GM21423 (cell line): ENCODE measurements at regions not wholly inside any gene's neighbourhood (a gene's known extent, or its start where the extent isn't known, plus 50 kb on each side); places are given as distances from the start of the nearest gene placed in this dataset.

Experiments used
- ATAC-seq: cut with Tn5 transposase; IDR thresholded peaks from one replicate; pipeline ENCODE4 v1.9.1; 2021; ENCODE audit warnings: mild to moderate bottlenecking, moderate library complexity; ENCODE audit not compliant: unreplicated experiment

DNA sequence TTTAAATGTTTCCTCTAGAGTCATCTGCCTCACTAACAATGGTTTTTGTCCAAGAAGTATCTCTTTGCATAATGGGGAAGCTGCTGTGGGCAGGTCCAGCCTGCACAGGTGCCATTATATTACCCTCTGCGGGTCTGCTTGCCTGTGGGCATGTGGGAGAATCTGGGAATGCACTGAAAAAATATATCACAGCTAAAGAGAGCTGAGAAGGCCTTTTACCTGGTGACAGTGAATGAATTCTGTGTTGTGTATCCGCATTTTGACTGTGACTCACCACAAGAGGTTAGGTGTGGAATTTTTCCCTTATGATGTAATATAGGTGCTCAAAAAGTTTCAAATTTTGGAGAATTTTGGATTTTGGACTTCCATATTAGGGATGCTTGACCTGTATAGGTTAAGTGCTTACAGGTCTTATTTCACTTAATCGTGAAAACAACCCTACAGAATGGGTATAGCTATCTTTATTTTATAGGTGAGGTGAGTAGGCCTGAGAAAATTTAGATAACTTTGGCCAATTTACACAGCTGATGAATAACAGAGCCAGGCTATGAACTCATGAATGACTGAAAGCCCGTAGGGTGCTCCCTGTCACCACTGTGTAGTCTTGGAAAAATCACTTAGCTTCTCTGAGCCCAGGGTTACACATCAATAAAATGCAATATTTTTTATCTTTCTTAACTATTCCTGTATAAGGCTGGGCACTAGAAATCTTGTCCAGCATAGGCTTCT, 198.0 kb upstream of the EPHA5 start:
- no peak for ATAC-seq

DNA sequence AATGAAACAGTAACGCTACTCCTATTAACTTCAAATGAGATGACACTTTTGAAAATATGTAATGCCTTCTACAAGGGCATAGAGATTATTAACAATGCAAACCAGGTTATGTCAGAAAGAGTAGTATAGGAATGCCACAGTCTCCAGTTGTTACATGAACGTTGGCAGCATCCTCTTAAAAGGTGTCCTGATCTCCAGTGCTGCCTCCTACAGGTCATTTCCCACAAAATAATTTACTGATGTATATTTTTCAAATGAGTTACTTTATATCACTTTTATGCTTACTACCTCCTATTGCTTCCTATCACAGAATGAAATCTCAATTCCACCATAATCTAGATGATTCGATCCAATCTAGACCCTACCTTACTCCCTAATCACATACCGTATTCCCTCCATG, 195.2 kb upstream of the EPHA5 start:
- ATAC-seq = no peak

DNA sequence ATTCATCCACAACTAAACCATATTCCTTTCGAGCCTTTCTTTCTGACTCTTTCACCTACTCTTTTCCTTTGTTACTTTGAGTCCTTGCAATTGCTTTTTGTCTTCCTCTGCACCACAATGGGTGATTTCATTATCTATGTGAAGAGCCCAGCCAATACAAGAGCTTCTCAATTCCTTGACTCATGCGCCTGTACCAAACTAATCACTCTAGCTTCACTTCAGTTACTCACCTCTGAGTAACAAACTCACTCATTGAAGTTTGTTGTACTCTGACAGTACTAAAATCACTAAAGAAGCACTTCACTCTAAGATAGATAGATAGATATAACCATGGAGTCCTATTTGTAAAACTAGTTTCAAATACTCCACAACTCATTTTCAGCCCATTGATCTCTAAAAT, 191.7 kb upstream of the EPHA5 start:
- ATAC-seq = no peak

DNA sequence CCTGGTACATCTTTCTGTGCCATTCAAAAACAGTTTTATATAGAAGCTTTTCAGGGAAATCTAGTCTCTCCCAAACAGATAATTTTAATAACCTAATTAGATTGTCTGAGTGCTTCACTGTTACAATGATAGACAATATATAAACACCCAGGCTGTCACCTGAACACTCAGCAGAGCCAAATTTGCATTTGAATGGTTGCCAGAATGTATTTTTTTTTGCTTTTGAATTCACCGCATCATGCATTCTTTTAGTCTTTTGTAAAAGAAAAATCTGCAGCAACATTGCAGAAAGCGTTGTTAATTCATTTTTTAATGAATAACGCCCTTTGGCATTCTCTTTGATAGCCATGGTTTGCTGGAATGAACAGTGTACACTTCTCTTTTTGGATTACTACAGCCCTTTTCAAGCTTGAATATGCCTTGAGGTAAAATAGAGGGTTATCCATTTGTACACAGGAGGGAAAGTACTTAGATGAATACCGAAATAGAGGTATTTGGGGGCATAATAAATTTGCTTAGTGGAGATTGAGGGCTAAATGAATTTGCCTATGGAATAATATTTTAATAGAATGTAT, 175.0 kb upstream of the EPHA5 start:
- ATAC-seq = no peak

DNA sequence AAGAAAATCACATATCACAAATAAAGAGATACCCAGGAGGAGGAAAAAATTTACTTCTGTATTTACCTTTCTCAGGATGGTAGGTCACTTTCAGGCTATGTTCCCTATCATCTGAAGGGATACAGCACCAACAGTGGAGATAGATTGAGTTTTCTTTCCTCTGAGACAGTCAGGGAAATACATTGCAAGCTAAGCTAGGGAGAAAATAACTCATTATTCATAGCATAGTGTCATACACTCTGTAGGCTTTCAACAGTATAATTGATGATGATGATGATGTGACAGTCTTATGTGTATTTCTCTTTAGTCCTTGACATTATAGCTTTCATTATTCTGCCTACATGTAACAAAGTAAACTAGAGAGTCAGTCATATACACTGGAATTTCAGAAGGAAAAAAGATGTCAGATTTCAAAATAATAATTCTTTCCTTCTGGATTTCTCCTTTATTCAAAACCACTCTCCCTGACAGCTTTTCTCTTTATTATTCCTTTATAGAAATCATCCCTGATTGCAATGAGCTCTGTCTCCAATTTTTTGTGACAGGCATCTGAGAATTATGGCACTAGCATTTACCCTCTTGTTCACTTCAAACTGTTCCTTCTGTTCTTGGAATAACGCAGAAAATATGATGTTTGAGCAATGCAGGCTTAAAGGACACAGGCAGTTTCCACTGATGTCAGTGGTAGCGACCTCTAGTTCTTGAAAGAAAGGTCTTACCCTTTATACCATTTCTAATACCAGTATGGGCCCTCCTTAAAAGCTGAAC, 169.1 kb upstream of the EPHA5 start:
- no peak for ATAC-seq

DNA sequence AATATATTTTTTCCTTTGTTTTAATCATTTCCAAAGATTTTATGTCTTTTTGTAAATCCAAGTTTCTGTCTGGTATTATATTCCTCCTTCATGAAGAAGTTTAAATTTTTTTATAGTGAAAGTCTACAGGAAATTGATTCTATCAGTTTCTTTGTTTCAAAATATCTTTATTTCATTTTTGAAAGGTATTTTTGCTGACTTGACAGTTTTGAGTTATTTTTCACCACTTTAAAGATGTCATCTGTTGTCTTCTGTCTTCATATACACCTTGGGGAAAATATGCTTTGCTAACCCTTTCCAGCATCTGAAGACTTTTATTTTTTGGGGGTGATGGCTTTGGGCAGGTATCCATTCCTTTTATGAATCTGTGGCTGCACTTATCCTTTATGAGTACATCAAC, 164.4 kb upstream of the EPHA5 start:
- no peak for ATAC-seq

DNA sequence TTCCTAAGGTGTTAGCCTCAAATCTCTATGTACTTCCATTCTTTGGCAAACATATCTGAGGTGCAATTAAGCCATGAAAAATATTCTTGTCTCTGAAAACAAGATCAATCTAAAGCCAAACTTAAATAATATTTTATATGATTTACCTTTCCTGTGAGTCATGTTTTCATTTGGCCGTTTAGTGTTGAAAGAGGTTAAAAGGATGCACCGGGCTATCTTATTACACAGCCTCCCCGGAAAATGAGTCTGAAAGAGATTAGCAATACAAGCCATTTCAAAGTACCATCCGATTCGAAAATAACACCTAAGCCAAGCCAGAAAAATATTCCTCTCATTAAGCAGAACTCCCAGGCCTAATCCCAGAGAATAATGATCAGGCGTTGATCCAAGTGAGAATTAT, 161.5 kb upstream of the EPHA5 start:
- no peak for ATAC-seq

DNA sequence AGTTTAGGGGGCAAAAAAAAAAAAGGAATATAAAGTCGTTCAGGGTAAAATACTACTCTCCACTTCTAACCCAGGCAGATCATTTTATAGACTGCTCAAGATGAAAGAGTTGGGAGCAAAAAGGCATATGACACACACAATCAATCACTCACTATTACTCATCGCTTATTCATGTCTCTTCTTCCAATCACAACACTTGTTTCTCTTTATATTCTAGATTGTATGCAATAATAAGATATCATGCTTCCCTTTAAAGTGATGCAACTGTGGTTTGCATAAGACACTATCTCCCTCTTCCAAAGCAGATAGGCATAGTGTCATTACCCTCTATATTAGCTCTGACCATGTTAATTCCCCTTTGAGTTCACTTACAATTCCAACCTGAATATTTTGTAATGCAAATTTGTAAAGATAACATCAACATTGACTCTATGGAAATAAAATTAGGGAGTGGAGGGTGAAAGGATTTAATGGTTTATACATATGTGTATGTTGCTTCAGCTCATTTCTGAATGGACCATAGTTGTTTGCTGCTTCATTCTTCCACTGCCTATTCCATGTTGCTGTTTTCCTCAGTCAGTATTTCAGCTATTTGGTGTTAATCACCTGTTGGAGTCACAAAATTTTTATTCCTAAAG, 154.9 kb upstream of the EPHA5 start:
- no peak for ATAC-seq

DNA sequence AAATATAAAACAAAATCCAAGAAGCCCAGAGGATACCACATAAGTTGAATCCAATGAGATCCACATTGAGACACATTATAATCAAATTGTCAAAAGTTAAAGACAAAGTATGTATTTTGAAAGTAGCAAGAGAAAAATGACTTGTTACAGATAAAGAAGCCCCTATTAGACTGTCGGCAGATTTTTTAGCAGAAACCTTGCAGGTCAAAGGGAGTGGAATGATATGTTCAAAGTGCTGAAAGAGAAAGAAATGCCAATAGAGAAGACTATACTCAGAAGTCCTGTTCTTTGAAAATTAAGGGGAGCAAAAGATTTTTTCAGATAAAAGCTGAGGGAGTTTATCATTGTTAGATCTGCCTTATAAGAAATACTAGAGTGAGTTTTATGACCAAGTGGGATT, 148.9 kb upstream of the EPHA5 start:
- no peak for ATAC-seq

DNA sequence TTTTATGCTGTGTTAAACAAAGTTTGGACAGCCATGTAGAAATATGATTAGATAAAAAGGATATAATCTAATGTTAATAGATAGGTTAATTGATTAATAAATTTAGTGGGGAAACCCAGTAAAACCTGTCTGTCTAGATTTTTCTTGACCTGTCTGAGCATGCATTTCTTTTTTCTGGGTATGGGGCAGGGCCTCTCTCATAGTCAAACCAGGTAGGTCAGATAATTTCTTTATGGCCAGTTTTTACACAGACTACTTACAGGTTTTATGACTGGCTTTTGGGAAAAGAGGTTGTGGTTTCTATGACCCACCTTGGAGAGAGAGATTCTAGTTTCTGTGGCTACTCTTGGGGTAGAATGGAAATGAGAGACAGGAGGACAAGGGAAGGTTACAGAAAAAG, 135.6 kb upstream of the EPHA5 start:
- no peak for ATAC-seq

DNA sequence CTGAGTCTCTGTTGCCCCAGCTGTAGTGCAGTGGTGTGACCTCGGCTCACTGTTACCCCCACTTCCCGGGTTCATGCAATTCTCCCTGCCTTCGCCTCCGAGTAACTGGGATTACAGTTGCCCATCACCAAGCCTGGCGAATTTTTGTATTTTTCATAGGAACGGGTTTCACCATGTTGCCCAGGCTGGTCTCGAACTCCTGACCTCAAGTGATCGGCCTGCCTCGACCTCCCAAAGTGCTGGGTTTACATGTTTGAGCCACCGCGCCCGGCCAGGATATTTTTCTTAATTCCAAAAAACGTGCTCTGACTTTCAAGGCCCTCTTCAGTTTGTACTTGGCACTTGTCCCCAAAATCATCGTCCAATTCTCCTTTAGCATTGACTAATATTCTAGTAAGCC, 129.2 kb upstream of the EPHA5 start:
- no peak for ATAC-seq

DNA sequence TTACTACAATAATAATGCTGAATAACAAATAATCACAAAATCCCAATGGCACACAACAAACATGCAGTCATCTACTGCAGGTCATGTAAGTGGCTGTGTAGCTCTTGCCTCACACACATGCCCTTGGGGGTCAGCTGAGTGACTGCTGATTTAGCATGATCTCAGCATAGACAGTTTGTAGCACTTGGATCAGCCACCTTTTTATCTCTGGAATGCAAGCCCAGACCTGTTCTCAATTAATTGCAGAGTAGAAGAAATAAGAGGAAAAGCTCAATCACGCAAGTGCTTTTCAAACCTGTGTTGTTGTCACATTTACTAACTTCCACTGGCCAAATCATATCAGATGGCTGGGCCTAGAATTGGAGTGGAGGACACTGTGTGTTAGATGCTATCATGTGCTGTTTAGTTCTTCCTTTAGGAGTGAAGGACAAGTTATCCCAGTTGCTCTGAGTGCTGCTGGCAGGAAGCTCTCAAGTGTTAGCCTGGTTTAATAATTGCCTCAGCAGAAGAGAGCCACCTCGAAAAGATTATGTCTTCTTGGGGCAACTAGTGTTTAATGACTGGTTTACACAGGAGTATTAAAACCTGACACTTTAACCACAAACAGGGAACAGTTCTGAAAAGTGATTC, 128.3 kb upstream of the EPHA5 start:
- no peak for ATAC-seq

DNA sequence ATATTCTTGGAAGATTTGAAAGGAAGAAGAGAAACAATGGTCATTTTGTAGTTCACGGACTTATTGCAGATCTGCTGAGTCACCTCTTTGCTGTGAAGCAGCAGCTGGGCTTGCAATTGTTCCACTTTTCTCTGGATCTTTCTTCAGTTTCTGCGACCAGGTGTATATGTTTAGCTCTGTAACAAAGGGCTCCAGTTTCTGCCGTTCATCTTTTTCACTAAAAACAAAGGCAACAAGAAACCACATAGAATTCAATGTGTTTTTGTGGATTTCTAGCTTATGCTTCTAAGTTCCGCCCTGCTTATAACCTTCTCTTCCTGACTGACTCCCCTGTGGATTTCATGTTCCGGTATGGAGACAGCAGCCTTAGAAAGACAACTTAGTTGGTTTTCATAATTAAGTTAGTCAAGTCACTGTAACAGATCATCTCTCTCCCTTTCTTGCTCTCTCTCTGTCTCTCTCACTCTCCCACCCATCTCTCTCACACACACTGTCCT, 121.6 kb upstream of the EPHA5 start:
- no peak for ATAC-seq

DNA sequence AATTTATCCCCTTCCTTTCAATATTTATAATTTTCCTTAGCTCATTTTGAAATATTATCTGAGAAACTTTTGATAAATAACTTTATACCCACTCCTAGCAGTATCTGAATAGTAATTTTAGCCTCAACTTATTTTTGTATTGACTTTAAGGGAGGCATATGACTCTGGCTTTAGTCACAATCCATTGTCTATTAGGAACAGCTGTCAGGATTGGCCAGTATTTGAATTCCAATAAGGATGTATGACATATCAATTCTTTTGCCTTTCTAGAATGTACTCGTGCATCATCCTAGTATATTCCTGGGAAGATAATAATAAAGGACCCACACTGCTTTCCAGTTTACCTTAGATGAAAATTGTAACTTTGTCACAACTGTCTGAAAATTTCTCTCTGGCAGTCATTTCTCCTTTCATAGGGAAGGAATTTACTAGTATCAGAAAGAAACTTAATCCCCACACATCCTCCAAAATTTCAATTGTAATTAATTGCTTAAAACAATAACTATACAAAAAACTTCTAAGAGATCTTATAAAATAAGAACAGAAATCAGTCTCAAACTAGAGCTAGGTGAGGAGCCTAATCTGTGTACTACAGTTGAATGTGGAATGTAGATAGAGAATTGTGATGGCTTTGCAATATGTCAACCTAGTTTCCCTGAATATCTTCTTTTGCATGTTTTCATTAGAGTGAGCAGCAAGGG, 121.0 kb upstream of the EPHA5 start:
- no peak for ATAC-seq

DNA sequence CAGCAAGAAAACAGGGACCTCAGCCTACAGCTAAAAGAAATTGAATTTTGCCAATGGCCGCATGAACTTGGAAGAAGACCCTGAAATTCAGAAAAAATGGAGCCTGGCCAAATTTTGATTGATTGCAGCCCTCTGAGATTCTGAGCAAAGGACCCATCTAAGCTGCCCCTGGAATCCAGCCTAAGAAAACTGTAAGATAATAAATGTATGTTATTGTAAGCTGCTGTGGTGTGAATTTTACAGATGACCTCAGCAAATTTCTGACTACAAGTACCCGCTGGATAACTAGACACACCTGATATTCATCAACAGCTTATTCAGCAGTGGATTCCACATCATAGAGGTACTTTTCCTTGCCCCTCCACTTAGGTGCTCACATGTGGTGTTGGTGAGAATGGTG, 119.5 kb upstream of the EPHA5 start:
- no peak for ATAC-seq

DNA sequence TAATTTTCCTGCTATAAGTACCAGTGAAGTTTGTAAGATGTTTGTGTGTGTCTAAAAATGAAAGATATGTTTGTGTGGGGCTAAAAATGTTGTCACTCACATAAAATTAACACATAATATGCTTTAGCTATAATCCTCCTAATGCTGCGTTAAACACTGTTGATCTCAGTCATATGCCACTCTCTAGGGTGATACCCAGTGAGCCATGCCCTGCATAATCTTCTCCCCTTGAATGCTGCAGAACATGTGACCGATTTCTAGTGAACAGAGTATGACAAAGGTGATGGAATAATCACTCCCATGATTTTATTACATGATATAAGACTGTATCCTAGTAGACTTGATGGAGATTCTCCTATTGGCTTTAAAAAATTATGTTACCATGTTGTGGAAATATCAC, 119.1 kb upstream of the EPHA5 start:
- ATAC-seq = no peak

DNA sequence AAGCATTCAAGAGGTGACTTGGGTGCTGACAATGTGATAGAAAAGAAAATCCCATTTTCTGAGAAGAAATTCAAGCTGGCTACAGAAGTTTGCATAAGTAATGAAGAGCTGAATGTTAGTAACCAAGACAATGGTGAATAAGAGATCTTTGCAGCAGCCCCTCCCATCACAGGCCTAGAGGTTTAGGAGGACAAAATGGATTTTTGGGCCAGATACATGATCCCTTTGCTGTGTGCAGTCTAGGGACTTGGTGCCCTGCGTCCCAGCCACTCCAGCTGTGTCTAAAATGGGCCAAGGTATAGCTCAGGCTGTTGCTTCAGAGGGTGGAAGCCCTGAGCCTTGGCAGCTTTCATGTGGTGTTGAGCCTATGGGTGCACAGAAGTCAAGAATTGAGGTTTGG, 107.0 kb upstream of the EPHA5 start:
- no peak for ATAC-seq

DNA sequence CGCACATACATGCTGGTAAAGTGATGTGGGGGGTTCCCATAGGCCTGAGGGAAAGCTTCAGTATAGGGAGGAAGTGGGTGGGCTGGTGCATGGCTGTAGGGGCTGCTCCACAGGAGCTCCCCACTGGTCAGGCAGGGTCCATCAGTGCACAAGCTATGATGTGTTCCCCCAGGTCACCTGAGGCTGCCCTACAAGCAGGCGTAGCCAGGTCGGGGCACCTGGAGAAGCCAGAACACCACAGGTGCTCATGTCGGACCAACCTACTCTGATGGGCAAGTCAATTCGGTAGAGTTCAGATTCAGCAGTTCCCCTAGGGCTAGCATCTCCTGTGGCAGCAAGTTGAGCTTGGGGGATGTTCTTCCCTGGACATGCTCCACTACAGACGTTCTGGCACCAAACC, 103.3 kb upstream of the EPHA5 start:
- no peak for ATAC-seq

DNA sequence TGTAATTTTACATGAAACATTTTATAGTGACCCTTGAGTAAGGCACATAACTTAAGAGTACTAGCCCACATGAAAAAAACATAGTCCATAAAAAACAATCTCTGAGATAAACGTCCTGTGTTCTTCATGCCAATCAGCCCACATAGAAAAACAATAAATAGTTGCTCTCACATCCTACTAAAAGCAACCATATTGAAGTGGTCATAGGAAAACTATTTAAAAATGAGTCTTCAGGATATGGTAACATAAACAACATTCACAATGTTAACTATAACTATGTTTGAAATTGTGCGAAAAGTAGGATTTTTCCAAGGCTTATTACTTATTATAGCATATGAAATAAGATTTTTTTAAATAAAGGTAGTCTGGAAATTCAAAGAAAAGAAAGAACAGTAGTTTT, 77.1 kb upstream of the EPHA5 start:
- ATAC-seq = no peak

DNA sequence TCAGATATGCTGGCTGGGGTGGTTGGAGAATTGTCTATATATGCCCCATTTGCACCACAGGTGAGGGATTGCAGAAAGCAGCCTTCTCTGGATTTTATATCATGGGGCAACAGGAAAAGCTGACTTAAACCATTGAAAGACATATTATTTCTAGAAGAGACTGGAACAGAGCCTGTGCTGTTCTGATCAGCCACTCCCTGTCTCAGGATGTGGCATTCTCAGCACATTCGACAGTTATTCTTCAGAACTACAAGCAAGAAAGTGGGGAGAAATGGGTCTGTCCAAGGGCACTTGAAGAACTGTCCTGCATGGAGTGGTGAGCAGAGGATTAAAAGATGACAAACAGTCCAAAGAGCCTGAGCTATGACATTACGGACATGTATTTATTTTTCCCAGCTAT, 67.8 kb upstream of the EPHA5 start:
- ATAC-seq = no peak

DNA sequence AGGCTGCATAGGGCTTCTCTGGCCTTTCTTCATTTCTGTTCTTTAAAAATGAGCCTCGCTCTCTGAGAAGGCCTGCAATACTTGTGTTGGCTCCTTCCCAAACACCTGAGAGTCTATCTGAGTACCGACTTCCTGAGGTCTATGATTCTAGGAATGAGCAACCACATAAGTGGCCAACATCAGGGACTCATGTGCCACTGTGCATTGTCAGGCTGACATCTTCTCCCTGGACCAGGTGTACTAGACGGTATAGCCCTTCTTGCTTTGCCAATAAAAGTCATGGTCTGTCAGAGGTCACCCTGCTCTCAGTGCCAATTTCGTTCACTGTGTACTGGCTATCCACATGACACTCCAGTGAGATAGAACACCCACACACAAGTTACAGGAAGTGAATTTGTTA, 67.4 kb upstream of the EPHA5 start:
- no peak for ATAC-seq
